Neuronal stem cell (in vitro differentiated cells): ENCODE measurements at regions not wholly inside any gene's neighbourhood (a gene's known extent, or its start where the extent isn't known, plus 50 kb on each side); places are given as distances from the start of the nearest gene placed in this dataset.

Source experiments
- DNase-seq: peaks from one replicate; pipeline ENCODE4 v3.0.0-alpha.2; 2013; ENCODE audit warnings: low spot score
- H2AFZ ChIP-seq: one replicate; pipeline ENCODE4 v1.6.1; 2013; ENCODE audit warnings: mild to moderate bottlenecking, low read length, inconsistent platforms
- H2AK5ac ChIP-seq: 2 replicates; pipeline ENCODE4 v1.6.1; 2013; ENCODE audit warnings: low read depth, mild to moderate bottlenecking, inconsistent platforms, low read length, moderate library complexity, mixed read lengths
- H2BK120ac ChIP-seq: 2 replicates; pipeline ENCODE4 v1.6.1; 2013; ENCODE audit warnings: low read depth, mild to moderate bottlenecking, inconsistent platforms, low read length, moderate library complexity, mixed read lengths
- H2BK12ac ChIP-seq: one replicate; pipeline ENCODE4 v1.6.1; 2013; ENCODE audit warnings: low read length, inconsistent platforms
- H2BK15ac ChIP-seq: 2 replicates; pipeline ENCODE4 v1.6.1; 2013; ENCODE audit warnings: mild to moderate bottlenecking, low read length, inconsistent platforms, mixed read lengths
- H2BK5ac ChIP-seq: one replicate; pipeline ENCODE4 v1.6.1; 2013; ENCODE audit warnings: inconsistent platforms, mild to moderate bottlenecking, low read length, moderate library complexity
- H3K14ac ChIP-seq: one replicate; pipeline ENCODE4 v1.6.1; 2013; ENCODE audit warnings: low read length, inconsistent platforms
- H3K18ac ChIP-seq: 2 replicates; pipeline ENCODE4 v1.6.1; 2013; ENCODE audit warnings: low read length, inconsistent platforms
- H3K23ac ChIP-seq: 2 replicates; pipeline ENCODE4 v1.6.1; 2013; ENCODE audit warnings: low read depth, mild to moderate bottlenecking, mixed read lengths, low read length, inconsistent platforms; ENCODE audit not compliant: poor library complexity
- H3K27ac ChIP-seq: replicated peaks from 3 replicates; pipeline ENCODE4 v1.5.1; 2013; ENCODE audit warnings: low read length, inconsistent platforms
- H3K27me3 ChIP-seq, 3 experiments: 2 replicates each; pipeline ENCODE4 v1.6.1; 2013; ENCODE audit warnings: low read length in 3 of 3, mild to moderate bottlenecking in 2 of 3, inconsistent platforms in 1 of 3, low read depth in 1 of 3, mixed read lengths in 1 of 3, moderate library complexity in 1 of 3; ENCODE audit not compliant: control insufficient read depth in 3 of 3, insufficient read depth in 3 of 3
- H3K36me3 ChIP-seq, 2 donors: replicated peaks in 1 of 2; 2 replicates each; pipeline ENCODE4 v1.6.1; 2013; ENCODE audit warnings: low read length in 2 of 2; ENCODE audit not compliant: control insufficient read depth in 2 of 2, insufficient read depth in 2 of 2
- H3K4ac ChIP-seq: 2 replicates; pipeline ENCODE4 v1.6.1; 2013; ENCODE audit warnings: inconsistent platforms, mild to moderate bottlenecking, low read length, moderate library complexity
- H3K4me1 ChIP-seq, 2 donors: 1 replicate in 1 of 2; 2 replicates in 1 of 2; pipeline ENCODE4 v1.6.1; 2013; ENCODE audit warnings: low read length in 2 of 2, low read depth in 1 of 2; ENCODE audit not compliant: control insufficient read depth in 2 of 2, insufficient read depth in 1 of 2
- H3K4me2 ChIP-seq: one replicate; pipeline ENCODE4 v1.6.1; 2013; ENCODE audit warnings: mild to moderate bottlenecking, low read length, inconsistent platforms; ENCODE audit not compliant: insufficient read depth, poor library complexity, severe bottlenecking
- H3K4me3 ChIP-seq, 2 donors: 2 replicates each; pipeline ENCODE4 v1.5.1; 2013; ENCODE audit warnings: low read length in 2 of 2, mild to moderate bottlenecking in 2 of 2, inconsistent platforms in 1 of 2, moderate library complexity in 1 of 2
- H3K79me1 ChIP-seq: one replicate; pipeline ENCODE4 v1.6.1; 2013; ENCODE audit warnings: low read depth, mild to moderate bottlenecking, inconsistent platforms, low read length, moderate library complexity
- H3K9ac ChIP-seq: one replicate; pipeline ENCODE4 v1.6.1; 2013; ENCODE audit warnings: mild to moderate bottlenecking, low read depth, low read length, inconsistent platforms; ENCODE audit not compliant: poor library complexity
- H3K9me3 ChIP-seq, 2 donors: replicated peaks in 1 of 2; 2 replicates each; pipeline versions ENCODE3 to v1.6.1; 2013; ENCODE audit warnings: low read length in 2 of 2, mild to moderate bottlenecking in 2 of 2, inconsistent platforms in 1 of 2, low read depth in 1 of 2, mixed read lengths in 1 of 2, moderate library complexity in 1 of 2; ENCODE audit not compliant: control insufficient read depth in 2 of 2, insufficient read depth in 1 of 2
- H4K8ac ChIP-seq: one replicate; pipeline ENCODE4 v1.6.1; 2013; ENCODE audit warnings: low read depth, mild to moderate bottlenecking, inconsistent platforms, low read length, moderate library complexity
- H4K91ac ChIP-seq: one replicate; pipeline ENCODE4 v1.6.1; 2013; ENCODE audit warnings: low read length, low read depth, mild to moderate bottlenecking, inconsistent platforms; ENCODE audit not compliant: poor library complexity
- WGBS, 2 donors: extraction: QIAGEN DNeasy Blood & Tissue Kit; methylation state at CpG; one replicate each; pipeline ENCODE4 v1.1.7; 2013; ENCODE audit warnings: missing lambda C conversion rate in 2 of 2, mixed read lengths in 1 of 2; ENCODE audit not compliant: insufficient read length in 2 of 2, insufficient replicate concordance in 1 of 2; ENCODE audit errors: extremely low coverage in 2 of 2; 5-methylcytosine and 5-hydroxymethylcytosine counted together

GRCh38 chr22:34966980-34967565 is 98.9 kb upstream of the ISX start:
- H3K4ac ChIP-seq: no peak overlapping the region
- H3K23ac ChIP-seq: no peak overlapping the region
- no peak overlapping the region for H2BK120ac ChIP-seq
- no peak overlapping the region for H3K18ac ChIP-seq
- no peaks in the 10 kb centered on the region for H3K27me3 ChIP-seq
- H4K91ac ChIP-seq: no peak overlapping the region
- no peak overlapping the region for H4K8ac ChIP-seq
- no peak overlapping the region for H2BK5ac ChIP-seq
- no peak for DNase-seq
- no peak overlapping the region for H3K4me2 ChIP-seq
- no peak overlapping the region for H2BK12ac ChIP-seq
- peaks cover 0 to 2% of the 10 kb centered on the region in 2 donors for H3K4me1 ChIP-seq
- WGBS, 2 donors: no CpG with 5 or more reads among the region's 4 CpGs
- no peaks in the 10 kb centered on the region for H3K36me3 ChIP-seq
- no peak overlapping the region for H3K27ac ChIP-seq
- no peak overlapping the region for H2AFZ ChIP-seq
- no peak overlapping the region for H3K4me3 ChIP-seq
- no peak overlapping the region for H3K14ac ChIP-seq
- H3K9ac ChIP-seq: no peak overlapping the region
- H2AK5ac ChIP-seq: no peak overlapping the region
- H3K9me3 ChIP-seq: no peaks in the 10 kb centered on the region
- H3K79me1 ChIP-seq: no peaks in the 10 kb centered on the region
- no peak overlapping the region for H2BK15ac ChIP-seq

GRCh38 chr22:34969001-34969790 is 96.8 kb upstream of the ISX start:
- no peak overlapping the region for H3K9ac ChIP-seq
- no peaks in the 10 kb centered on the region for H3K36me3 ChIP-seq
- H3K79me1 ChIP-seq: no peaks in the 10 kb centered on the region
- H3K23ac ChIP-seq: no peak overlapping the region
- no peak for DNase-seq
- H3K14ac ChIP-seq: no peak overlapping the region
- H3K4me1 ChIP-seq: peaks cover 0 to 19% of the 10 kb centered on the region in 2 donors
- no CpG with 5 or more reads among the region's 15 CpGs for WGBS, 2 donors
- no peak overlapping the region for H4K91ac ChIP-seq
- no peak overlapping the region for H3K27ac ChIP-seq
- no peaks in the 10 kb centered on the region for H3K9me3 ChIP-seq
- H2AFZ ChIP-seq: no peak overlapping the region
- H3K4ac ChIP-seq: no peak overlapping the region
- H2BK15ac ChIP-seq: no peak overlapping the region
- no peak overlapping the region for H3K4me2 ChIP-seq
- no peak overlapping the region for H2AK5ac ChIP-seq
- H2BK5ac ChIP-seq: no peak overlapping the region
- no peak overlapping the region for H2BK120ac ChIP-seq
- H3K4me3 ChIP-seq: no peak overlapping the region
- no peaks in the 10 kb centered on the region for H3K27me3 ChIP-seq
- no peak overlapping the region for H4K8ac ChIP-seq
- H2BK12ac ChIP-seq: no peak overlapping the region
- no peak overlapping the region for H3K18ac ChIP-seq

- Histone ChIP-seq H3K14ac (no peak overlapping the region), H2AFZ (no peak overlapping the region), H4K91ac (no peak overlapping the region), H3K27ac (no peak overlapping the region), H4K8ac (no peak overlapping the region), H2BK12ac (no peak overlapping the region), H3K4ac (no peak overlapping the region), H2BK5ac (no peak overlapping the region), H3K4me3 (no peak overlapping the region), H3K27me3 (no peaks in the 10 kb centered on the region), H3K9me3 (no peaks in the 10 kb centered on the region), H3K36me3 (no peaks in the 10 kb centered on the region), H3K4me2 (no peak overlapping the region), H3K4me1 (peaks cover 0 to 19% of the 10 kb centered on the region in 2 donors), H2AK5ac (no peak overlapping the region), H2BK120ac (no peak overlapping the region), H2BK15ac (no peak overlapping the region), H3K9ac (no peak overlapping the region), H3K18ac (no peak overlapping the region), H3K79me1 (no peaks in the 10 kb centered on the region), H3K23ac (no peak overlapping the region)
- no peak for DNase-seq
- no CpG with 5 or more reads among the region's 2 CpGs for WGBS, 2 donors
Observed at GRCh38 chr22:34971456-34971855, 94.5 kb upstream of the ISX start.

DNA sequence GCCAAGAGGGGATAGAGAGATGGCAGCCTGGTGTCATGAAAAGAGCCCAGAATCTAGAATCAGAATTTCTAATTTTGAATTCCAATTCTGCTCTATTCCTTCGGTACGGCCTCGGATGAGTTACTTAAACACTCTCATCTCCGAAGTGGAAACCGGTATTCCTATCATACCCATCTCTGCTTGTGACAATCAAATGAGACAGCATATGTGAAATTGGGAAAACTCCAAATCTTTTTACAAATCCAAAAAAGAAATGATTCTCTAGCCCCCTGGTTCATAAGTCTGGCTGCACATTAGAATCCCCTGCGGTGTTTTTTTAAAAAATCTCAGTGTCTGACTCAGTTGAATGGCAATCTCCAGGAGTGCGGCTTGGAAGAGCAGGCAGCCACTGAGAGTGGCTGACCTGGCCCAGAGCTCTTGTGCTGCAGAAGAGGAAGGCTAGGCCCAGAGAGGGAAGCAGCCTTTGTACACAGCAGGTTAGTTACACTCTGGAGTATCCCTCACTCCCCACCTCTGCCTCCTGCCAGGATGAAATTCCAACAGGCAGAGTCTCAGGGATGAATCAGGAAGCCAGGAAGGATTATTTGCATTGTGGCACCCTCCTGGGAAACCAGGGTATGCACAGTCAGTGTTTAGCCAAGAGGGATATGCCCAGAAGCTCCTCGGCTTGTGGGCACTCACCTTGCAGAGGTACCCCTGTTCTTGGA is 93.6 kb upstream of the ISX start:
- peaks cover 0 to 19% of the 10 kb centered on the region in 2 donors for H3K4me1 ChIP-seq
- no peak overlapping the region for H3K4me2 ChIP-seq
- no peak overlapping the region for H3K4me3 ChIP-seq
- no peak for DNase-seq
- peak overlapping the region; percentile 69 for H3K27ac ChIP-seq
- H3K23ac ChIP-seq: no peak overlapping the region
- no peak overlapping the region for H4K91ac ChIP-seq
- no peak overlapping the region for H4K8ac ChIP-seq
- H3K4ac ChIP-seq: no peak overlapping the region
- H3K9me3 ChIP-seq: no peaks in the 10 kb centered on the region
- WGBS, 2 donors: no CpG with 5 or more reads among the region's 8 CpGs
- no peak overlapping the region for H3K14ac ChIP-seq
- H2BK5ac ChIP-seq: no peak overlapping the region
- peak overlapping the region; percentile 73 for H3K18ac ChIP-seq
- no peak overlapping the region for H2AK5ac ChIP-seq
- no peaks in the 10 kb centered on the region for H3K36me3 ChIP-seq
- H3K27me3 ChIP-seq: no peaks in the 10 kb centered on the region
- H3K9ac ChIP-seq: peak overlapping the region; percentile 33
- H2BK120ac ChIP-seq: no peak overlapping the region
- no peaks in the 10 kb centered on the region for H3K79me1 ChIP-seq
- H2BK12ac ChIP-seq: no peak overlapping the region
- no peak overlapping the region for H2BK15ac ChIP-seq
- H2AFZ ChIP-seq: no peak overlapping the region
